NCI-H524 treated with DMSO at 0.1 percent for 48 hours (cell line): ENCODE measurements at regions not wholly inside any gene's neighbourhood (a gene's known extent, or its start where the extent isn't known, plus 50 kb on each side); places are given as distances from the start of the nearest gene placed in this dataset.
"Not testable (repeated sequence)": the region's sequence is repeated elsewhere in the genome, so short reads cannot be mapped to it uniquely, and the experiment has no call there.

Source experiments
- DNase-seq: peaks from one replicate; lab custom pipeline; 2025; lab: John Stamatoyannopoulos, UW

DNA sequence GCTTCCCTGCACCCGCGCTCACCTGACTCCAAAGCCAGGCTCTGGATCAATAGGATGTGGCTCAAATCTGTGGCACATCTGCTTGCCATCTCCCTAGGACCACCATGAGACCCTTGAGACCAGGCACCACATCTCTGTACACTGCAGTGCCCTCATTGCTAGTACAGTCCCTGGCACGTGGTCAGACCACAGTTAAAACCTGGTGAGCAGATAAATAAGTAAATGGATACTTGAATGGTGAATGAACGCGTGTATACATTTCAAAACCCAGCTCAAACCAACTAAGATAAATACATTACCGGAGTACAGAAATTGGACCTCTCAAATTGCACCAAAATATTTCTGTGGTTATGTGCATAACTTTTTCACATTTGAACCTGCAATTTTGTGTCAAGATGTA is 221.2 kb upstream of the IRX4 start:
- no peak for DNase-seq

DNA sequence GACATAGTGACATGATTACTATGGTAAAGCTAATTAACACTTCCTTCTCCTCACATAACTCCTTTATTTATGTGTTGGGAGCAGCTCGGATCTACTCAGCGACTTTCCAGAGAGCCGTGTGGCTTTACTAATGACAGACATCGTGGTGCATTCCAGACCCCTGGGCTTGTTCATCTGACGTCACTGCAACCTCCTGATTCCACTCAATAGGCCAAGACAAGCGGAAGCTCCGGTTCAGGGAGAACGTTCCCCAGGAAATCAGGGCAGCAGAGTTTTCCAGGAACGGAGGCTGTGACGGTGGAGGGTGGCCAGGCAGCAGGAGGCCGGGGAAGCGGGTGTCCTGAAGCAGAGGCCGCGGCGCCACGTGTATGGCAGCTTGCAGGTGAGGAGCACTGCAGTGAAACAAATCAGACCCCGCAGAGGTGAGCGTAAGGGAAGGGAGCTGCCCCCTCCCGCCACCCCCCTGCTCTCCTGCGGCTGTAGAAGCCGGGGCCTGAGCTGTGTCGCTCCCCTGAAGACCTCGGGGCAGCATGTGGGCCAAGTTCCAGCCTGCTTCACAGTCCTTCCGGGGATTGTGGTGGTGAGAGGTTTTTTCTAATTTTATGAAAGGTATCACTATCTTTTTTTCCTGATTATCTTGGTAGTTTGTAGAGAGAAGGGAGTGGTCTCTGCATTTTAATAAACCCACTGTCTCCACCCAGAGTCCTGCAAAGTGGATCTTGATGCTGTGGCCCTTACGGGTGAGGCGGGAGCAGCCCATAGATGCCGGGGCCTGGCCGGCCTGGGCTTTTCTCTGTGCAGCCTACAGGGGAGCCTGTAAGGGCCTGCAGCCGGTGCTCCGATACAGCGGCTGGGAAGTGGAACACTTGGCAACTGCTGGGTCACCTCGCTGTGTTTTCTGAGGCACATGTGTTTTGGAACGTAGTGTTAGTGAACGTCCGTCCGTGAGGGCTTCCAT is 220.4 kb upstream of the IRX4 start:
- no peak for DNase-seq

DNA sequence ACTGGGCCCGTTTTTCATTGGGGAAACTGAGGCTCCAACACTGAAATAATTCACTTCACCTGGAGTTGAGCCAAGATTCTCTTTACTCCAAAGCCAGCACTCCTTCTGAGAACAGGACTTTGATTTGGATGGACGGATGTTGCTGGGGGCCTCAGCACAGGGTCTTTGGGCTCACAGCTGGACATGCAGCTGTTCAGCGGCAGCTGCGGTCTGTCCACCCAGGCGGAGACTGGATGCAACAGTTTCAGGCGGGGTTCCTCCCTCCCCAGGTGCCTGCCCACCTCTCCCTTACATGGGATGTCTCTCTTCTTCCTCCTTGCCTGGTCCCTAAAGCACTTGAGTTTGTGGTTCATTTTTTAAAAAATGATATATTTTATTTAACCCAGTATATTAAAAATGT is 219.0 kb upstream of the IRX4 start:
- DNase-seq: no peak

DNA sequence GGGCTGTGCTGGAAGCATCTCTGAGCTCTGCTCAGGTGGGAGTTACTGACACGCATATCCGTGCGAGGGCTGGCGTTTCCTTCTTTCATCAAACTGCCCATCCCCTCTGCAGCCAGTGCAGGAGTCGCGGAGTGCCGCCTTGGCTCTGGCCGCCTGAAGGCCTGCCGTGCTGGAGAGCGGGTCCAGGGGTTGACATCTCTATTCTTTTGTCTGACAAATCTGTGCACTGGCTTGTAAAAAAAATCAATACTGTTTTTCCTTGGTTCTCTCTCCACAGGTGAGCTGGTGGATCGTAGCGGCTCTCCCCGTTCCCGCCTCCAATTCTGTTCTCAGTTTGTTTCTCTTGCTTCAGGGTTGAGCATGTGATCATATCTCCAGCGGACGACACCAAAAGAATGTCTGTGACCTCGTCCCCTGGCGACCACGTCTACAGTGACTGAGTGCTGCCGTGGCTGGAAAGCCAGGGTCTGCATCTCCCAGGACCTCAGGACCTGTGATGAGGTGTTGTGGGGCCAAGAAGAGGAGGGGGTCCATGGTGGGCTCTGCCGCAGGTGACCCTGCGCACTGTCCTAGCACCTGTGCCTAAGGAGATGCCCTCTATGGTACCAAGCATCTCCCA is 214.3 kb upstream of the IRX4 start:
- DNase-seq: no peak

DNA sequence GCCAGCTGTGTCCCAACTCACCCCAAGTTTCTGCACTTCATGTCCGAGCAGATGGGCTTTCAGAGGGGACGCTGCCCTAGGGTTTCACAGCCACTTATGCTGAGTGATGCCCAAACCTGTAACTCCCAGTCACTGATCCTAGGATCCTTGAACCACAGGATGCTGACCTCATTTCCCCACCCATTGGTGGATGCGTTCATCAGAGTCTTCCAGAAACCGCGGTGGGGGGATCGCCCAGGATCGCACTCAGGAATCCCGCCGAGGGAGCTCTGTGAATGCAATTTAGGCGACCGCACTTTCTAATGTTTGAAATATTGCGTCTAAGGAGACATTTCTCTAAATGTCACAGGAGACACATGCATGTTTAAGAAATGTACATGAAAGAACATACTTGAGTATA is 212.3 kb upstream of the IRX4 start:
- DNase-seq: no peak

DNA sequence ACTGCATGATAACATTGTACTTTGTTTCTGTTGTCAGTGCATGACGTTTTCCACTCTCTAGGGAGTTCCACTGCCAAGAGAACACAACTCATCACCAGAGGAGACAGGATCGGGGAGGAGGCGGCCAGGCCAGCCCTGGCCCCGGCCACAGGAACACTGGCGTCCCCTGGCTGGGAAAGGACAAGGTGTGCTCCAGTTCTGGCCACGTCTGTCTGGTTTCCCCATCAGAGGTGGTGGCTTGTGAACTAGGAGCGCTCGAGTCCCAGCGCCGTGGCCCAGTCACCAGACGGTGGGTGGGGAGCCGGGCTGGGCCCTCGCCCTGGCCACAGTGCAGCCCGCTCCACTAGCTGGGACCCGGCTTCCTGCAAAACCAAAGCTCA is 211.9 kb upstream of the IRX4 start:
- DNase-seq: no peak

DNA sequence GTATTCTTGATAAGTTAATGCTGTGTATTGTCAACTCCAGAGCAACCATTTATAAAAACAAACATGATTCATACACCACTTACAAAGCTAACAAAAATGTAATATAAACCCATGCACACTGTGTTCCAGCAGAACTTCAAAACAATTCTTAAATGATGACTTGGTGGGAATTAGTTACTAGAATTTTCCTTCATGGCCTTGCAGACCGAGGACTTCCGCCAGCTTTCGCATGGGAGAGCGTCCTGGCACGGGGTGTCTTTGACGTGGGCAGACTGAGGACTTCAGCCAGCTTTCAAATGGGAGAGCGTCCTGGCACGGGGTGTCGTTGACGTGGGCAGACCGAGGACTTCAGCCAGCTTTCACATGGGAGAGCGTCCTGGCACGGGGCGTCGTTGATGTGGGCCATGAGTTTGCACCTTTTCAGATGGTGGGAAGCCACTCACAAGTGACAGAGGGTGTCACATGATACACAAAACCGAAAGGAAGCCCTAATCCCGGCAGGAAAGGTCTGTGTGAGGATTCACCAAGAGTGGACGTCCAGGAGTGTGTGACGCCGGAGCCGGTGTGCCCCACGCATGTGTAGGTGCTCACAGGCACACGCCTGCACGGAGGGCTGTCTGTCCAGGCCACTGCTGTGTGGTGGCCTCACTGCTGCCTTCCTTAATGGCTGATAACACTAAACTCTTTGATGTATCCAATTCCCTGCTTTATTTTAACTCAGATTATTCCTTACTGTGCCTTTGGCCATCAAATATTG is 211.3 kb upstream of the IRX4 start:
- no peak for DNase-seq

DNA sequence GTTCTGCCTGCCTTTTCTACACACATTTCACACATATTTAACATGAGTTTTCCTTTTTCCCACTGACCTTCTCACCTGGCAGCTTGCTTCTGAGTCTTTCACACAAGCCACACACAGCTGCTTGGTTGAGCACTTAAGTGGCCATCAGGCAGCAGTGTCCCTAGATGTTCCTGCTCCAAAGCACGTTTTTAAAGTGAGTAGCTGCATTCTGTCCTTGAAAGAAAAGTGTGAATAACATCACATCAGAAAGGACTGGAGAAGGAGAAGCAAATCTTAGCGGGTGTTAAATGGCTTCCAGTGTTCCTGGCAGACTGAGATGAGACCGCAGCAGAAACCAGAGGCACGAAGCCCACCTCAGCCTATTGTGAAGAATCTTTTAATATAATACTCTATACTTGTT is 209.2 kb upstream of the IRX4 start:
- no peak for DNase-seq

DNA sequence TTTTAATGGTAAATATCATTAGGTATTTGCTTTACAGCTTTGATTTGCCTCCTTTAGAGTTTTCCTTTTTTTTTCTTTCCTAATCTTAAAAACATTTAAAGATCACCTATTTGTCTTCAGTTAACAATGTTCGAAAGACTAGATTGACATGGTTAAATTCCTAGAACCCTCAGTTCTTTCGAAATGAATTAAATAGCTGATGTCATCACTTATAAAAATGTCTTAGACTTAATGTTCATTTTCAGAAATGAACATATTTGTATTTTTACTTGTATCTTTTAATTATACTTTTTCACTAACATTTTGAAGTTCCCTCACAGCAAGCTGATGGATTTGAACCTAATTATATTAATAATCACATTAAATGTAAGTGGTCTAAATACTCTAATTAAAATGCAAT is 205.3 kb upstream of the IRX4 start:
- DNase-seq: no peak

DNA sequence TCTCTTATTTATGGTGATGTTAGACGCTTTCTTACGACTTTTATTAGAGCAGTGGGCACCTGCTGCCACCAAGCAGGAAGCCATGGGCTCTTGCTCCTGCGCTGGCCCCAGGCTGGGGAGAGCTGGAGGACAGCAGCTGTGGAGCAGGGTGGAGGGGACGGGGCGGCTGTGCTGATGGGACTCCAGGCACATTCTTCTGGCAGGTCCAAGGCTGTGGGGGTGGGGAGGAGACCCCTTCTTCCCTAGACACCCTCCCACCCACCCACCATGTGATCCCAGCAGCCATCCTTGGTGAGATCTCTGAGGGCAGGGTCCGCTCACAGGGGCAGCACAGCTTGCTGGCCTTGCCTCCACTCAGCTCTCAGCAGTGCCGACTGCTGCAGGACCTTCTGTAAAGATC is 192.6 kb upstream of the IRX4 start:
- DNase-seq: no peak

DNA sequence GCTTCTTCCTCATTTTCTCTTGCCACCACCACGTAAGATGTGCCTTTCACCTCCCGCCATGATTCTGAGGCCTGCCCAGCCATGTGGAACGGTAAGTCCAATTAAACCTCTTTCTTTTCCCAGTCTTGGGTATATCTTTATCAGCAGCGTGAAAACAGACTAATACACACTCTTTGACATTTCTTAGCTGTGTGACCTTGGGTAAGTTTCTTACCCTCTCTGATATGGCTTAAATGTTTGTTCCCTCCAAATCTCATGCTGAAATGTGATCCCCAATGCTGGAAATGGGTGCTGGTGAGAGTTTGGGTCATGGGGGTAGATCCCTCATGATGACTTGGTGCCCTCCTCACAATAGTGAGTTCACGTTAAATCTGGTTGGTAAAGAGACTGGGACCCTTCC is 188.8 kb upstream of the IRX4 start:
- no peak for DNase-seq

DNA sequence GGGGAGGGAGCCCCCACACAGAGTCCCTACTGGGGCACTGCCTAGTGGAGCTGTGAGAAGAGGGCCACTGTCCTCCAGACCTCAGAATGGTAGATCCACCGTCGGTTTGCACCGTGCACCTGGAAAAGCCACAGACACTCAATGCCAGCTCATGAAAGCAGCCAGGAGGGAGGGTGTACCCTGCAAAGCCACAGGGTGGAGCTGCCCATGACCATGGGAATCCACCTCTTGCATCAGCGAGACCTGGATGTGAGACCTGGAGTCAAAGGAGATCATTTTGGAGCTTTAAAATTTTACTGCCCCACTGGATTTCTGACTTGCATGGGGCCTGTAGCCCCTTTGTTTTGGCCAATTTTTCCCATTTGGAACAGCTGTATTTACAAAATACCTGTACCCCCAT is 188.1 kb upstream of the IRX4 start:
- DNase-seq: not testable (repeated sequence)

DNA sequence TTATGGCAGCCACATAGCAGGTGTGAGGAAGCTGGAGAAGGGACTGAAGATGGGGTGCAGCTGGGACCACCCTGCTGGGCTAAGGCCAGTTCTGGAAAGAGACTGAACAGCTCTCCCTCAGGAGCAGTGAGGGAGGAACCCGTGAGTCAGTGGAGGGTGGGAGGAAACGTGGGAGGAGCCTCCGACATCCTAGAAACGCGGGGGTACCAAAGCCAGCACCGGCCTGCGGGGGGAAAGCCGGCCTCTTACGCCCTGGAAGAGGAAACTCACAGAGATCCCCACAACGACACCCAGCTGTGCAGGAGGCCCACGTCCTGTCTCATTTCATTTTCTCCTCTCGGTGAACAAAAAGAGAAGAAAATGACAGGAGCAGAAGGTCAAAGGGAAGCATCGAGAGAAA is 185.8 kb upstream of the IRX4 start:
- no peak for DNase-seq

DNA sequence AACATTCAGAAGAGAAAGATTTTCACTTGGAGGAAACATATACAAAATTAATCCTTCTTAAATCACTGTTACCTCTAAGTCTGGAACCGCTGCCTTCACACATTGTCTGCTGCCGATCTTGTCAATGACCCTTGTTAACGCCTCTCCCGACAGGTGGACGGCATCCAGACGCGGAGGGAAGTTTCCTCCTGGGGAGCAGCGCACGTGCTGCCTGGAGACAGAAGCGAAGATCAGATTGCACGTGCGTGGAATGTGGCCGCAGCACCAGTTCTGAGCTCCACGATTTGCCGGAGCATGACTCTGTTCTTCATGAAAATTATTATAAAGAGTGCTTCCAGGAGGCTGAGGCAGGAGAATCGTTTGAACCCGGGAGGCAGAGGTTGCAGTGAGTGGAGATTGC is 183.6 kb upstream of the IRX4 start:
- no peak for DNase-seq

DNA sequence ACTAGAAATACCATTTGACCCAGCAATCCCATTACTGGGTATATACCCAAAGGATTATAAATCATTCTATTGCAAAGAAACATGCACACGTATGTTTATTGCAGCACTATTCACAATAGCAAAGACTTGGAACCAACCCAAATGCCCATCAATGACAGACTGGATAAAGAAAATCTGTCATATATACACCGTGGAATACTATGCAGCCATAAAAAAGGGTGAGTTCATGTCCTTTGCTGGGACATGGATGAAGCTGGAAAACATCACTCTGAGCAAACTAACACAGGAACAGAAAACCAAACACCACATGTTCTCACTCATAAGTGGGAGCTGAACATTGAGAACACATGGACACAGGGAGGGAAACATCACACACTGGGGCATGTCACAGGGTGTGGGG is 180.7 kb upstream of the IRX4 start:
- not testable (repeated sequence) for DNase-seq

DNA sequence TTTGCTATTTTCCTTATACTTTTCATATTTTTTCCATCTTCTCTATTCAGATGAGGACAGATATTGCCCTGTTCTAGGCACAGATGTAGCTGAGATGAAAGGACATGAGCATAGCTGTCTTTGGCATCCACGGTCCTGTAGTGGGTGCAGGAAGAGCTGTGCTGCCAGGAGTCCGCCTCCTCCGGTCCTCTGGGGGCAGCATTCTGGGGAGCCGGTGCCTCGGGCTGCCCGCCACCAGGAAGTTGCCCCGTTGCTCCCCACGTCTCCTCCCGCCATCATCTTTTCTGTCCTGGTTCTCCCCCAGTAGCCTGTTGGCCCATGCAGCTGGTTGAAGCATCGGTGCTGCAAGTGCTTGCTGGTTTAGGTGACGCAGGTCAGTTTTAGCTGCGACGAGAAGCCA is 170.0 kb upstream of the IRX4 start:
- DNase-seq: no peak

DNA sequence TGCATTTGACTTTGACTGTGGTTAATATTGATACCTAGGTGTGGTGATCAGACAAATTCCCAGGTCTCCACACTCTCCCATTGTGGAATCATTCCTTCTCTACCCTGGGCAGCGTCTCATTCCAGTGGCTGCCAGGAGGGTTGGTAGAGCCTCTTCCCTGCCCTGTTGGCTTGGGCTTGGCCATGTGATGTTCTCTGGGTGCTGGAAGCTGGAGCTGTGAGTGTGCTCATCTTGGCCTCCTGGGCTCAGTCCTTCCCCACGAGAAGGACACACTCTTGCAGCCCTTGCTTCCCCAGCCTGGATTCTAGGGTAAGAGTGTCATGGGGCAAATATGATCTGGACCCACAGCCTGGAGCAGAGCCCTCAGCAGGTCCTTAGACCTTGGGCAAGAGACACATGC is 167.2 kb upstream of the IRX4 start:
- DNase-seq: no peak

DNA sequence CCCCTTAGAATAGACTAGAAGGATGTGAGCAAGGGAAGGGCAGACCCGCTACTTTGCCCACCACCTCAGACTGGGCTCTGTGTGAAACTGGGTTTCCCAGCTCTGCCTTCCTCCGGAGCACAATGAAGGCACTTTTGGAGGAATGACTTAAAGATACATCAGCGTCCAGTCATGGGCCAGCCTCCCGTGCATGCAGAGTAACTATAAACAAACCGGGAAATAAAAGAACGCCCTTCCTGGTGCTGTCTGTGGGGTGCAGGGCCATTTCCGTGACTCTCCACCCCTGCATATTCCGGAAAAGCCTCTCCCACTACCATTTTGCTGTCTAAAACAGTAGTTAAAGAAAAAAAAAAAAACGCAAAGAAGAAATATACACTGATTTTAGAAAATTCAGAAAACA is 165.9 kb upstream of the IRX4 start:
- DNase-seq: no peak

DNA sequence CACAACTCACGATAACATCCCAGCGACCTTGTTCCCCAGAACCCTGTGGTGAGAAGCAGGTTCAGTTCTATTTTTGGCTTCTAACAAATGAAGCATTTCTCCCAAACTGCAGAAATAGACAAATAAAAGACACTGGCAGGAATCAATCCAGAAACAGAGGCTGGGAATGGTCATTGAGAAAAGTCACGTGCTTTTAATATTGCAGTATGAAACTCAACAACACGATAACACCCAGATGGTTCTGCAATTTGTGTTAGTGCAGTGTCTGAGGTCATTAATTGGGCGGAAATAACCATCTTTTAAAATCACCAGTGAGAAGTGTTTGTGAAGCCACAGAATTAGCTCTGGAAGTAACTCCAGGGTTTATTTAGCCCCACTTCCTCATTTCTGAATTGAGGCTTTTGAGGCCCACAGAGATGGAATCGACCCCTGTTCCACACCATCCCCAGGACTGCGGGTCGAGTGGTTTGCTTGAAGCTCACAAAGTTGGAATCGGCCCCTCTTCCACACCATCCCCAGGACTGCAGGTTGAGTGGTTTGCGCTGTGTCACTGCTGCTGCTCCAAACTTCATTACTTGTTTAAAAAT is 164.7 kb upstream of the IRX4 start:
- DNase-seq: no peak

DNA sequence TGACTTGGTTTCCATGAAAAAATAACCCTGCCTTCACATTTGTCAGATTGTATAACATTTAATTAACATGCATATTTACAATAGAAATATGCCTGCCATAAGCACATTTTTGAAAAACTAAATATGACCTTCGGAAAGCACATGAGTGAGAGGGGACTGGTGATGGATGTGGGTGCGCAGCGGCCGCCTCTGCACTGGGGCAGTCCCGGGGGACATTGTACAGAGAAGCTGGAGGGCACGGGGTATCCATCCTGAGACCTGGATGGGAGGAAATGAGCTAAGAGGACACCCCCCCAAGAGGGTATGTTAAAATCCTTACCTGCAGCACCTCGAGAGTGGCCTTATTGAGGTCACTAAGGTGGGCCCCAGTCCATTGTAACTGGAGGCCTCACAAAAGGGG is 161.3 kb upstream of the IRX4 start:
- no peak for DNase-seq

DNA sequence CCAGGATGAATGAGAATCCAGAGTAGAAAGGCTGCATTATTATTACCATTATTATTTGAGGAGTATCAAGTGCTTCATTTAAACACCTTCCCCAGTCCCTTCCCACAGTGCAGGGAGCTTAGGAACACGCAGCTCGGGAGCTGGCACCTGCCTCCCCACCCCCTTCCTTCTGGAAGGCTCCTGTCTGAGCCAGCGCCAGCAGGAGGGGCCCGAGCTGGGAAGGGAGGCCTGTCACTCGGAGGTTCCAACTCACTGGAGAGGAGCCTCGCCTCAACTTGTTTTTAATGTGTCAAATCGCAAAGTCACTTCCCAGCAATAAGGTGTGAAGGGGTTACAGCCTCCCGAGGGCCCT is 156.4 kb upstream of the IRX4 start:
- no peak for DNase-seq

DNA sequence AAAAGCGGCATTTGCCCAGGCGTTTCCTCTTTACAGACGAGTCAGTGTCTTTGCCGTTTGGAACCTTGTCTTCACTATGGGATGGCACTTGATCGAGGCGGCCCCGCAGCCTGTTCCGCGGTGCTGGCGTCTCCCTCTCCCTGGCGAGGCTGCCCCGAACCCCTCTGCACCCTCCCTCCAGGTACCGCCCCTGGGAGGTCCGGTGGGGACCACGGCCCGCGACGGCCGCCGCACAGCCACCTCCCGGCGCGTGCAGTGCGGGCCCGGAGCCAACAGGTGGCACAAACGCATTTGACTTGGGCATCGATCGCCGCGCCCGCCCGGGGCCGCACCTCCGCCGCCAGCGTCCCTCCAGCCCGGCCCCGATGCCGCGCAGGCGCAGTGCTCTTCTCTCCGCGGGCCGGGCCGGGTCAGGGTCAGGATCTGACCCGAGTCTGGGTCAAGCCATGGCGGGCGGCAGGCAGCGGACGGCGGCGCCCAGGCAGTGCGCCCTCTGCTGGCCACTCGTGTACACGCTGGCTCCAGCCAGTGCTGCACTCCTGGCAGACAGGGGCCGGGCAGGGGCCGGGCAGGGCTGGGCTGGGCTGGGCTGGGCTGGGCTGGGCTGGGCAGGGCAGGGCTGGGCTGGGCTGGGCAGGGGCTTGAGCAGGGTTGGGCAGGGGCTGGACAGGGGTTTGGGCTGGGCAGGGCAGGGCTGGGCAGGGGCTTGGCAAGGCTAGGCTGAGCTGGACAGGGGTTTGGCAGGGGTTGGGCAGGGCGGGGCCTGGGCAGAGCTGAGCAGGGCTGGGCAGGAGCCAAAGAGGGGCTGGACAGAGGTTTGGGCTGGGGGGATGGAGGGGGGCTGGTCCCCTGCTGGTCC is 155.8 kb upstream of the IRX4 start:
- peak; percentile 19 for DNase-seq
